NCI-H1092 (cell line): ENCODE measurements at regions not wholly inside any gene's neighbourhood (a gene's known extent, or its start where the extent isn't known, plus 50 kb on each side); places are given as distances from the start of the nearest gene placed in this dataset.

Experiments used
- DNase-seq: peaks from one replicate; lab custom pipeline; 2025; lab: John Stamatoyannopoulos, UW

DNA sequence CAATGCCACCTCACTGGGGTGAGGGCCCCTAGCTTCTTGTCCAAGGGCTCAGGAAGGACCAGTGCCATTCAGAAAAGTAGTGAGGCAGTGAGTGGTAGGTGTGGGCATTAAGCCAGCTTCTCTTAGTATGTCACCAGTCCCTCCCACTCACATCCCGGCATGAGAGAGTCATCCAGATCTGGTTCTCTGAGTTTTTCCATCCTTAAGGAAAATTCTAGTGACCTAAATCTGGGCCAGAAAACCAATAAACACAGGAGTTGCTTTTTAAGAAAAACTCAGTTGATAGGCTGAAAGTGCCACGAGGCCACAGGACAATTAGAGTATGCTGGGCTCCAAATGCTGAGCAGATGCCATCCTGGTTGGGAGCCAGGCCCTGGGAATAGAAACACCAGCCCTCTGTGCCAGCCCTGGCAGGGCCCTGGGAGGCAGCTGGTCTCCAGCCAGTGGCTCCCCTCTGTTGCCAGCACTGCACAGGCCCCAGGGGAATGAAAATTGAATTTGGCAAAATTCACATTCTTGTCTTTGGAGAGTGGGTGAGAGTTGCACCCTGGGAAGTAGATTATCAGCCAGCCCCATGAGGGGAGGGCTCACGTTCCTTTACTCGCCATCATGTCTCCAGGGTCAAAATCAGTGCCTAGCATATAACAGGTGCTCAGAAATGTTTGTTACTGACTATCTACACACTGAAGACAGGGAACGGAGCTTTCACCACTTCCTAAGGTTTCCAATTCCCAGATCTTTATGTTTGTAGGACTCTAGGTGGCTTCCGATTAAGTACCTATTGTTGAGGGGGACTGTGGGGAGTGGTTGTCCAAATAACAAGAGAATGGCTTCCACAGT lies 52.8 kb downstream of the FAM43A start:
- peak; percentile 66 for DNase-seq

DNA sequence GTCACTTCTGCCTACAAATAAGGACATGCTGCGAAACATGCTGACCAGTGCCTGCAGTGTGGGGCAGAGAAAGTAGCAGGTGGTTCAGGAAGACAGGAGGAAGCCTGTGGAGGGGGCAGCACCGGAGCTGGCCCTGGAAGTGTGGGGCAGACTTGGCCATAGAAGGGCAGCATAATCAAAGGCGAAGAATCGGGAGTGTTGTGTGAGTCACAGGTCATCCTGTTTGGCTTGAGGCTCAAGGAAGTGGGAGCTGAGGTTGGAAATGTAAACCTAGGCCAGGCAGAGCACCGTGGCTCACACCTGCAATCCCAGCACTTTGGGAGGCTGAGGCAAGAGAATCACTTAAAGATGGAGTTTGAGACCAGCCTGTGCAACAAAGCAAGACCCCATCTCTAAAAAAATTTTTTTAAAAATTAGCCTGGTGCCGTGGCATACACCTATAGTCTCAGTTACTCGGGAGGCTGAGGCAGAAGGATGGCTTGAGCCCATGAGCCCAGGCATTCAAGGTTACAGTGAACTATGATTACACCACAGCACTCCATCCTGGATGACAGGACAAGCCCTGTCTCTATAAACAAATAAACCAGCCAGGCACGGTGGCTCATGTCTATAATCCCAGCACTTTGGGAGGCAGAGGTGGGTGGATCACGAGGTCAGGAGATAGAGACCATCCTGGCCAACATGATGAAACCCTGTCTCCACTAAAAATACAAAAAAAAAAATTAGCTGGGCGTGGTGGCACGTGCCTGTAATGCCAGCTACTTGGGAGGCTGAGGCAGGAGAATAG lies 54.0 kb downstream of the FAM43A start:
- DNase-seq: no peak

GRCh38 chr3:194740859-194741491 lies 55.3 kb downstream of the FAM43A start:
- no peak for DNase-seq

- no peak for DNase-seq
Measured at GRCh38 chr3:194741916-194742315, 56.2 kb downstream of the FAM43A start.

DNA sequence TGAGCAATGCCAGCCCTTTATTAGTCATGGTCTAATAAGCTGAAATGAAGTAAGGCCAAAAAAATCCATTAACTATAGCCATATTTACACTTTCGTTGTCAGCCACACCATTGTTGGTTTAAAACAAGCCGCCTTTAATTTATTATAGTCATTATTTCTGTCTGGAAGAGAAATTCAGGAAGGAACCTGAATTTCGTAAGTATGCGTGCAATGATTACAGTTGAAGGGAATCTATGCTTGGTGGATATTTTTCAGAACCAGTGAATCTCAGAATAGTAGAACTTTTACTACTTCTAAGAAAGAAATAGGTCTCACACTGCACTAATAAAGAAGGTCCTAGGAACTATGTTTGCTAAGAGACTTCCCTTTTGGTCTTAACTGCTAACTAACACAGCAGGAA lies 59.1 kb downstream of the FAM43A start:
- no peak for DNase-seq

GRCh38 chr3:194745422-194746184 lies 59.9 kb downstream of the FAM43A start:
- no peak for DNase-seq

DNA sequence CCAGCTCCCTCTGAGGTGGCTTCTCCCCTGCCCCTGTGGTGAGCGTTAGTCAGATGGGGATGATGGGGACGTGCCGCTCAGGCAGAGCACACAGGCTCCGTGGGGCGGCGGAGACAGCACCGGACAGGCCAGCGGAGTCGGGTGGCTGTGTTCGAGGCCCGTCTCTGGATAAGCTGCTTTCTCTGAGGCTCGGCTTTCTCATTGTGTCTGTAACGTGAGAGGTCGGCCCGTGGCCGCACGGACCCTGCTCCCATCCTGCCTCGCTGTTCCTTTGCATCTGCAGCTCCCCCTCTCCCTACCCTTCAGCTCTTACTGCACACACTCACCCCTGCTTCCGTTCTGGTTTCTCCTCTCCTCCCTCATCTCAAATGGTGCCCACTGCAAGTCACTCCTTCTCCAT lies 62.5 kb downstream of the FAM43A start:
- DNase-seq: no peak

GRCh38 chr3:194749631-194750490 lies 64.2 kb downstream of the FAM43A start:
- no peak for DNase-seq

GRCh38 chr3:194750491-194750828 lies 64.8 kb downstream of the FAM43A start:
- DNase-seq: no peak

DNA sequence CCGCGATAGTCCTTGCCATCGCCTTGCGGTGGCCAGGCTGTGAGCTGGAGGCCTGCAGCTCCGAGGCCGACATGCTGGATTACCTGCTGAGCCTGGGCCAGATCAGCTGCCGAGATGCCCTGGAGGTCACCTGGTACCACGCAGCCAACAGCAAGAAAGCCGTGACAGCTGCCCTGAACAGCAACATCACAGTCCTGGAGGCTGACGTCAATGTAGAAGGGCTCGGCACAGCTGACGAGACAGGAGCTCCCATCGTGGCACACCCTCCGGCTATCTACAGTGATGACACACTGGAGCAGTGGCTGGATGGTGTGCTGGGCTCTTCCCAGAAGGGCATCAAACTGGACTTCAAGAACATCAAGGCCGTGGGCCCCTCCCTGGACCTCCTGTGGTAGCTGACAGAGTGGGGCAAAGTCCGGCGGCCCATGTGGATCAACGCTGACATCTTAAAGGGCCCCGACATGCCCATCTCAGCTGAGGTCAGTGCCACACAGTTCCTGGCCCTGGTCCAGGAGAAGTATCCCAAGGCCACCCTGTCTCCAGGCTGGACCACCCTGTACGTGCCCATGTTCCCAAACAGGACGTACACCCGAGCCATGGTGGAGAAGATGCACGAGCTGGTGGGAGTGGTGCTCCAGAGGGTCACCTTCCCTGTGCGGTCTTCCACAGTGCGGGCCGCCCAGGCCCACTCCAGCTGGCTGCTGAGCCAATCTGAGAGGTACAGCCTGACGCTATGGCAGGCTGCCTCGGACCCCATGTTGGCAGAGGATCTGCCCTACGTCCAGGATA lies 70.2 kb downstream of the FAM43A start:
- DNase-seq: no peak

GRCh38 chr3:194756460-194756779 lies 70.7 kb downstream of the FAM43A start:
- DNase-seq: no peak

DNA sequence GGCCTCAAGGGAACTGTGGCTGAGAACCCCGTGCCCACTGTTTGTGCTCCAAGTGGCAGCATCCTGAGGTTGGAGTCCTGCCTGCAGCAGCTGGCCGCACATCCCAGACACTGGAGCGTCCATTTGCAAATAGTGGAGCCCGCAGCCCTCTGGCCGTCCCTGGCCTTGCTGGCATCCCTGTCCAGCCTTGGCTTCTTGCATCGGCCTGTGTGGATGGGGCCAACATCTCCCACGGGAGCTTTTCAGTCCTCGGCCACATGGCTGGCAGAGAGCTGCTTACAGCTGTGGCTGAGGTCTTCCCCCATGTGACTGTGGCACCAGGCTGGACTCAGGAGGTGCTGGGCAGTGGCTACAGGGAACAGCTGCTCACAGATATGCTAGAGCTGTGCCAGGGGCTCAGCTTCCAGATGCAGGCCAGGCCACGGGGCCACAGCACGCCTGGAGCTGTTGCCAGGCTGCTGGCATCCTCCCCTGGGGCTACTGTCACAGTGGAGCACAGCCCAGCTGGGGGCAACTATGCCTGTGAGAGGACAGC lies 71.2 kb downstream of the FAM43A start:
- DNase-seq: no peak

- DNase-seq: no peak
Measured at GRCh38 chr3:194757647-194758061, 72.0 kb downstream of the FAM43A start.

GRCh38 chr3:194758716-194759115 lies 73.0 kb downstream of the FAM43A start:
- DNase-seq: no peak

- no peak for DNase-seq
Measured at GRCh38 chr3:194760494-194761137, 74.9 kb downstream of the FAM43A start.

DNA sequence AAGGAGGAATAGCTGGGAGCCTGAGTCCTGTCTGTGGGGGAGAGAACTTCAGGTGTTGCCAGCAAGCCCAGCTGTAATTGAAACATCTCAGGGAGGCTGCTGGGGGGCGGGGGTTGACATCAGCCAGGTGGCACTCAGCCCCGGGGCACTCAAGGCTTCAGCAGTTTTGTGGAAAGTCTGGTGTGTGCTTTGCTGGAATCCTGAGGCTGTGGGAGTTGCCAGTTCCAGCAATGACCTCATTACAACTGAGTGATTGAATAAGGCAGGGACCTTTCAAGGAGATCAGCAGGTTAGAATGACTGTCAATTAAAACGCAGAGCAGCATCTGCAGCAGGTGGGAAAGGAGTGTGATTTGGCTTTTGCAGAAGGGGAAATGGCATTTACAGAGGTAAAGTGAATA lies 75.7 kb downstream of the FAM43A start:
- no peak for DNase-seq

DNA sequence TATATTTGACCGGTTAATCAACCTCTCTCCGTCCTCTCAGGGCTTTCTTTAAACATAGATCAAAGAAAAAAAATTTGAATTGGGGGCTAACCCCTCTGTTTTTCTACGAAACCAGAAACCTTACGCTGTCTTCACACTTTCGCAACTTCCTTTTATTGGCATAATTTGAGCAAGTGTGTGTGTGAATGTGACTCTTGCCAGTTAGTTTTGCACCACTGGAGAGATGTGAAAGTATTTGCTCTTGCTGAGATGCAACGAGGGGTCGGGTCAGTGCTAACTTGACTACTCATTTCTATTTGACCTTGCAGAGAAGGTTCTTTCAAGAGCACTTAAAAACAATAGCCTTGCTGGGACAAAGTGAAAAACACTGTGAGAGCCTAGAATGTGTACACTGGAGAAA lies 81.2 kb downstream of the FAM43A start:
- DNase-seq: no peak

DNA sequence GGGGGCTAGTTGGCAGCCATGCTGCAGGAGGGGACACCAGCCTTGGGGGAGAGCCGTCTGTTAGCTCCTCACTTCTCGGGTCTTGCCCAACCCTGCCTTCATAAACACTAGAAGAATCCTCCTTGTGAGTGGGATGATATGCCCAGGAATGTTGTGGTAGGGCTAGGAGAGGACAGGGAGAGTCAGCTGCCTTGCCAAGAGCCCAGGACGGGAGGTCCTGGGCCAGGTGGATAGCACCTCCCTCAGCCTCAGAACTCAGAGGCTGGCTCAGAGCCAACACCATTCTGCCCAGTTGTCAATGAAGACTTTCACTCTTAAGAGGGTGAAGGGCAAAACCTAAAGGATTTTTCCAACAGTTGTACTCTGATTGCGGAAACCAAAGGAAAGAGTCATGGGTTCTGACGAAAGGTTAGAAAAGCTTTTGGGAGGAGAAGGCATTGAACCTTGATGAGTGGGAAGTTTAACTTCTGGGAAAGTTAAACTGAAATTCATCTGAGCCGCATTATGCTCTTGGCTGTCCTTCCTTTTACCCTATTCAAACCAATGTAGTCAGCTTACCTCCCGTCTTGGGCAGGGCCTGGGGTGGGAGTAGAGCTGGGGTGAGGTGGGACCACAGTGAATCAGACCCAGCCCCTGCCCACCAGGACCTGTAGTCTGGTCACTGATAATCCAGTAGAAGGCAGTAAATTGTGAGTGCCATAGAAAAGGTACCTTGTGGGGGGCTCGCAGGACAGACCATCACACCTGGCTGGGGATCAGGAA lies 81.9 kb downstream of the FAM43A start:
- DNase-seq: no peak

- DNase-seq: no peak
Measured at GRCh38 chr3:194768586-194768985, 82.9 kb downstream of the FAM43A start.
